Esophagus muscularis mucosa (tissue), 4 donors: ENCODE measurements at regions not wholly inside any gene's neighbourhood (a gene's known extent, or its start where the extent isn't known, plus 50 kb on each side); places are given as distances from the start of the nearest gene placed in this dataset.

Source experiments
- DNase-seq: peaks from one replicate; pipeline ENCODE4 v3.0.0-alpha.2; 2017; ENCODE audit errors: extremely low spot score
- H3K27ac ChIP-seq, 4 donors: fragments of 200-600 bp; sonication (generic); replicated peaks in 1 of 4; 1 replicate in 3 of 4; 2 replicates in 1 of 4; pipeline ENCODE4 v1.5.1; 2016 to 2019; ENCODE audit warnings: mild to moderate bottlenecking in 1 of 4
- H3K27me3 ChIP-seq, 4 donors: fragments of 200-600 bp; sonication (generic); one replicate each; pipeline versions ENCODE4 v1.5.1 to v1.6.0; 2016 to 2019
- H3K36me3 ChIP-seq, 4 donors: fragments of 200-600 bp; sonication (generic); one replicate each; pipeline ENCODE4 v1.5.1; 2016 to 2019
- H3K4me1 ChIP-seq, 4 donors: fragments of 200-600 bp; sonication (generic); one replicate each; pipeline ENCODE4 v1.5.1; 2016 to 2019
- H3K4me3 ChIP-seq, 4 donors: fragments of 200-600 bp; sonication (generic); 1 replicate in 2 of 4; 2 replicates in 2 of 4; pipeline ENCODE4 v1.5.1; 2016 to 2019; ENCODE audit warnings: mild to moderate bottlenecking in 4 of 4, moderate library complexity in 1 of 4
- H3K9me3 ChIP-seq, 4 donors: fragments of 200-600 bp; sonication (generic); 1 replicate in 3 of 4; 2 replicates in 1 of 4; pipeline ENCODE4 v1.5.1; 2016 to 2019
- CTCF ChIP-seq, 3 experiments: fragments of 200-600 bp in 2 of 3; fragments of 450-650 bp in 1 of 3; sonication (generic) in 2 of 3; IDR thresholded peaks; one replicate each; pipeline ENCODE4 v1.5.1; 2017 to 2019; ENCODE audit warnings: antibody characterized with exemption in 3 of 3, mild to moderate bottlenecking in 2 of 3, moderate library complexity in 1 of 3
- EP300 ChIP-seq: sonication (generic); formaldehyde crosslinking; IDR thresholded peaks from one replicate; pipeline ENCODE4 v1.6.1; 2017; ENCODE audit warnings: antibody characterized with exemption
- POLR2A ChIP-seq: fragments of 450-650 bp; IDR thresholded peaks from one replicate; pipeline ENCODE4 v1.6.1; 2017; ENCODE audit warnings: antibody characterized with exemption, moderate library complexity, mild to moderate bottlenecking, low read depth
- POLR2AphosphoS5 ChIP-seq, 2 donors: sonication (generic); formaldehyde crosslinking; IDR thresholded peaks; one replicate each; pipeline ENCODE4 v1.6.1; 2017; ENCODE audit warnings: antibody characterized with exemption in 2 of 2
- WGBS: methylation state at CpG from one replicate; pipeline ENCODE4 v1.1.5; 2018; 5-methylcytosine and 5-hydroxymethylcytosine counted together
- intact Hi-C: fragments of 100-400 bp; cut with DNase I; formaldehyde crosslinking; loops from one replicate; pipeline ENCODE4 v1.15.1; 2023

GRCh38 chr19:27758626-27759505, 1454.1 kb downstream of the UQCRFS1 start:
- intact Hi-C loops: no loop called here
- TF ChIP-seq POLR2A: no peak
- no peak for TF ChIP-seq EP300
- no peak for TF ChIP-seq POLR2AphosphoS5 (IDR thresholded peaks at IDR 0.05)
- no peak for TF ChIP-seq CTCF (IDR thresholded peaks at IDR 0.05)

DNA sequence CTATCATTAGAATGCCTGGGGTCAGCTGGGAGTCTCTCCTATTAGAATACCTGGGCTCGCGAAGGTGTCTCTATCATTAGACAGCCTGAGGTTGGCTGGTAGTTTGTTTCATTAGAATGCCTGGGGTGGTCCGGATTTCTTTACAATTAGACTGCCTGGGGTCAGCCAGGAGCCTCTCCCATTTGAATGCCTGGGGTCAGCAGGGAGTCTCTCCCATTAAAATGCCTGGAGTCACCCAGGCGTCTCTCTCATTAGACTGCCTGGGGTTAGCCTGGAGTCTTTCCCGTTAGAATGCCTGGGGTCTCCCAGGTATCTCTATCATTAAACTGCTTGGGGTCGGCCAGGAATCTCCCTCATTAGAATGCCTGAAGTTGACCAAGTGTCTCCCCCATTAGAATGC, 1458.3 kb downstream of the UQCRFS1 start:
- WGBS: 90% methylated on average over 4 of the region's 6 CpGs
- H3K27ac ChIP-seq: no peak overlapping the region
- peaks cover 0 to 7% (median 0%) of the 10 kb centered on the region in 4 donors for H3K4me1 ChIP-seq
- TF ChIP-seq POLR2AphosphoS5 (IDR thresholded peaks at IDR 0.05) (no peak), POLR2A (no peak), EP300 (no peak)
- H3K9me3 ChIP-seq: no peaks in the 10 kb centered on the region
- no peaks in the 10 kb centered on the region for H3K36me3 ChIP-seq
- no peak for DNase-seq
- no peaks in the 10 kb centered on the region for H3K27me3 ChIP-seq
- intact Hi-C loops: no loop called here
- no peak overlapping the region for H3K4me3 ChIP-seq

More at GRCh38 chr19:27758626-27759505, 1454.1 kb downstream of the UQCRFS1 start:
- Histone ChIP-seq H3K9me3 (no peaks in the 10 kb centered on the region), H3K27ac (no peak overlapping the region), H3K36me3 (no peaks in the 10 kb centered on the region), H3K4me3 (no peak overlapping the region), H3K4me1 (peaks cover 0 to 7% (median 0%) of the 10 kb centered on the region in 4 donors), H3K27me3 (no peaks in the 10 kb centered on the region)
- WGBS: 84% methylated on average over 18 of the region's 18 CpGs
- no peak for DNase-seq

- no peaks in the 10 kb centered on the region for H3K27me3 ChIP-seq
- no peak for TF ChIP-seq EP300
- TF ChIP-seq POLR2A: no peak
- no peak for TF ChIP-seq CTCF (IDR thresholded peaks at IDR 0.05)
- TF ChIP-seq POLR2AphosphoS5 (IDR thresholded peaks at IDR 0.05): no peak
- no peaks in the 10 kb centered on the region for H3K9me3 ChIP-seq
- H3K4me3 ChIP-seq: no peak overlapping the region
- H3K36me3 ChIP-seq: no peaks in the 10 kb centered on the region
- H3K27ac ChIP-seq: no peak overlapping the region
- H3K4me1 ChIP-seq: no peaks in the 10 kb centered on the region
- DNase-seq: no peak
- intact Hi-C loops: no loop called here
- 88% methylated on average over 4 of the region's 4 CpGs for WGBS
These were observed 1459.3 kb downstream of the UQCRFS1 start for GRCh38 chr19:27753622-27754021.

DNA sequence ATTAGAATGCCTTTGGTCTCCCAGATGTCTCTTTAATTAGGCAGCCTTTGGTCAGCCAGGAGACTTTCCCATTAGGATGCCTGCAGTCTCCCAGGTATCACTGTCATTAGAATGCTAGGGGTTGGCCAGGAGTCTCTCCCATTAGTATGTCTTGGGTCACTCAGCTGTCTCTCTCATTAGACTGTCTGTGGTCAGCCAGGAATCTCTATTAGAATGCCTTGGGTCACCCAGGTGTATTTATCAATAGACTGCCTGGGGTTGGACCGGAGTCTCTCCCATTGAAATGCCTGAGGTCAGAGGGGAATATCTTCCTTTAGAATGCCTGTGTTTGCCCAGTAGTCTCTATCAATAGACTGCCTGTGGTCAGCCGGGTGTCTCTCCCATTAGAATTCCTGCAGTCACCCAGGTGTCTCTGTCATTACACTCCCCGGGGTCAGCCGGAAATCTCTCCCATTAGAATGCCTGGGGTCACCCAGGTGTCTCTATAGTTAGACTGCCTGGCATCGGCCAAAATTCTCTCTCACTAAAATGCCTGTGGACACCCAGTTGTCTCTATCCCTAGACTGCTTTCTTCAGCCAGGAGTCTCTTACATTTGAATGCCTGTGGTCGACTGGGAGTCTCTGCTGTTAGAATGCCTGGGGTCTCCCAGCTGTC, 1460.3 kb downstream of the UQCRFS1 start:
- WGBS: 97% methylated on average over 5 of the region's 6 CpGs
- H3K4me1 ChIP-seq: peaks cover 0 to 6% (median 0%) of the 10 kb centered on the region in 4 donors
- H3K27me3 ChIP-seq: no peaks in the 10 kb centered on the region
- no peak for TF ChIP-seq CTCF (IDR thresholded peaks at IDR 0.05)
- TF ChIP-seq POLR2A: no peak
- no peak for TF ChIP-seq POLR2AphosphoS5 (IDR thresholded peaks at IDR 0.05)
- TF ChIP-seq EP300: no peak
- H3K27ac ChIP-seq: no peak overlapping the region
- no peaks in the 10 kb centered on the region for H3K36me3 ChIP-seq
- intact Hi-C loops: no loop called here
- no peaks in the 10 kb centered on the region for H3K9me3 ChIP-seq
- H3K4me3 ChIP-seq: no peak overlapping the region
- no peak for DNase-seq

DNA sequence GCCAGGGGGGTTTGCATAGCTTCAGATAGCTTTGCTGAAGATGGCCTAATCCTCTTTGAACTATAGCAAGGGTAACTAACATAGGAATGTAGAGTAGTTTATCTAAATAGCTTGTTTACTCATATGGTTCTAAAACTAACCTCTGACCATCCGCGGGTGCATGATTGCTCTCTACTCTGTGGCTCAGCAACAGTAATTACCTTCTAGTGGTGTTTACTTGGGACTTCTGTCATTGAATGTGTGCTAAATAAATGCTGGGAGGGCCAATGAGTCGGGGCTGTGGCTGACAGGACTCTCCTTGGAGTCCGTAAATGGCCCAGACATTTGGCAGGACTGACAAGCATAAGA, 1461.9 kb downstream of the UQCRFS1 start:
- Histone ChIP-seq H3K9me3 (no peaks in the 10 kb centered on the region), H3K27me3 (no peaks in the 10 kb centered on the region), H3K4me3 (no peak overlapping the region), H3K36me3 (peaks cover 0 to 1% (median under 1%) of the 10 kb centered on the region in 4 donors), H3K27ac (no peak overlapping the region), H3K4me1 (peaks cover 5 to 21% (median 11%) of the 10 kb centered on the region in 4 donors)
- TF ChIP-seq CTCF (IDR thresholded peaks at IDR 0.05) (no peak), EP300 (no peak), POLR2A (no peak), POLR2AphosphoS5 (IDR thresholded peaks at IDR 0.05) (no peak)
- intact Hi-C loops: no loop called here
- WGBS: 79% methylated on average over 4 of the region's 4 CpGs
- DNase-seq: peak; percentile 53
